Spinal cord (tissue), 9 donors: ENCODE measurements at regions not wholly inside any gene's neighbourhood (a gene's known extent, or its start where the extent isn't known, plus 50 kb on each side); places are given as distances from the start of the nearest gene placed in this dataset.
A peak's percentile ranks its signal among the peaks of the same experiment; 100 is the strongest.

Source experiments
- DNase-seq, 6 donors: peaks; one replicate each; pipeline versions ENCODE4 v3.0.0 to v3.0.0-alpha.2; 2013 to 2015; ENCODE audit warnings: low spot score in 6 of 6, low read depth in 4 of 6
- H3K27ac ChIP-seq: one replicate; pipeline ENCODE4 v1.5.1; 2013; ENCODE audit warnings: low read depth, low read length, control low read depth
- H3K27me3 ChIP-seq: one replicate; pipeline ENCODE4 v1.6.1; 2013; ENCODE audit warnings: low read length; ENCODE audit not compliant: control insufficient read depth, insufficient read depth
- H3K36me3 ChIP-seq: one replicate; pipeline ENCODE4 v1.6.1; 2013; ENCODE audit warnings: low read length; ENCODE audit not compliant: control insufficient read depth, insufficient read depth
- H3K4me1 ChIP-seq: one replicate; pipeline ENCODE4 v1.6.1; 2013; ENCODE audit warnings: low read length; ENCODE audit not compliant: control insufficient read depth, insufficient read depth
- H3K4me3 ChIP-seq: one replicate; pipeline ENCODE4 v1.5.1; 2013; ENCODE audit warnings: low read depth, low read length, control low read depth
- H3K9me3 ChIP-seq: one replicate; pipeline ENCODE4 v1.6.1; 2013; ENCODE audit warnings: low read length; ENCODE audit not compliant: control insufficient read depth, insufficient read depth
- WGBS: methylation state at CpG from one replicate; pipeline ENCODE4 v1.1.5; 2013; ENCODE audit warnings: missing lambda C conversion rate; ENCODE audit not compliant: insufficient coverage; 5-methylcytosine and 5-hydroxymethylcytosine counted together
- donor health status: healthy.

GRCh38 chr7:86925221-86925620, 134.2 kb downstream of the ELAPOR2 start:
- WGBS: 100% methylated on average over 1 of the region's 1 CpG

GRCh38 chr7:86923527-86923926, 135.9 kb downstream of the ELAPOR2 start:
- Histone ChIP-seq H3K27me3 (no peaks in the 10 kb centered on the region), H3K4me3 (no peak overlapping the region), H3K9me3 (no peaks in the 10 kb centered on the region), H3K36me3 (no peaks in the 10 kb centered on the region), H3K27ac (no peak overlapping the region), H3K4me1 (no peaks in the 10 kb centered on the region)
- no peak for DNase-seq

More at GRCh38 chr7:86925221-86925620, 134.2 kb downstream of the ELAPOR2 start:
- Histone ChIP-seq H3K4me1 (no peaks in the 10 kb centered on the region), H3K27ac (no peak overlapping the region), H3K4me3 (no peak overlapping the region), H3K27me3 (no peaks in the 10 kb centered on the region), H3K36me3 (no peaks in the 10 kb centered on the region), H3K9me3 (no peaks in the 10 kb centered on the region)
- no peak for DNase-seq

GRCh38 chr7:86920154-86920553, 139.3 kb downstream of the ELAPOR2 start:
- Histone ChIP-seq H3K27ac (no peak overlapping the region), H3K4me1 (no peaks in the 10 kb centered on the region)

GRCh38 chr7:86918245-86918644, 141.2 kb downstream of the ELAPOR2 start:
- no peaks in the 10 kb centered on the region for H3K36me3 ChIP-seq
- H3K9me3 ChIP-seq: no peaks in the 10 kb centered on the region
- 100% methylated on average over 2 of the region's 3 CpGs for WGBS
- no peaks in the 10 kb centered on the region for H3K27me3 ChIP-seq
- no peaks in the 10 kb centered on the region for H3K4me1 ChIP-seq
- DNase-seq: no peak
- H3K4me3 ChIP-seq: no peak overlapping the region
- no peak overlapping the region for H3K27ac ChIP-seq

More at GRCh38 chr7:86920154-86920553, 139.3 kb downstream of the ELAPOR2 start:
- no peak overlapping the region for H3K4me3 ChIP-seq
- H3K9me3 ChIP-seq: no peaks in the 10 kb centered on the region
- no peaks in the 10 kb centered on the region for H3K36me3 ChIP-seq
- no peak for DNase-seq
- no peaks in the 10 kb centered on the region for H3K27me3 ChIP-seq

GRCh38 chr7:86916277-86916825, 143.1 kb downstream of the ELAPOR2 start:
- Histone ChIP-seq H3K36me3 (no peaks in the 10 kb centered on the region), H3K27me3 (no peaks in the 10 kb centered on the region), H3K4me1 (no peaks in the 10 kb centered on the region), H3K27ac (no peak overlapping the region), H3K4me3 (no peak overlapping the region), H3K9me3 (no peaks in the 10 kb centered on the region)
- DNase-seq: no peak
- WGBS: no CpG with 5 or more reads among the region's 1 CpG

GRCh38 chr7:86914551-86914950, 144.9 kb downstream of the ELAPOR2 start:
- peak in 2 of 6 donors; percentile 14 to 51 for DNase-seq
- no CpG with 5 or more reads among the region's 1 CpG for whole genome bisulfite sequencing
- no peaks in the 10 kb centered on the region for H3K4me1 ChIP-seq

More at GRCh38 chr7:86914551-86914950, 144.9 kb downstream of the ELAPOR2 start:
- no peaks in the 10 kb centered on the region for H3K9me3 ChIP-seq
- H3K36me3 ChIP-seq: no peaks in the 10 kb centered on the region
- H3K27ac ChIP-seq: no peak overlapping the region
- no peak overlapping the region for H3K4me3 ChIP-seq
- no peaks in the 10 kb centered on the region for H3K27me3 ChIP-seq
